Effector CD4-positive, alpha-beta T cell (primary cell): ENCODE measurements at regions not wholly inside any gene's neighbourhood (a gene's known extent, or its start where the extent isn't known, plus 50 kb on each side); places are given as distances from the start of the nearest gene placed in this dataset.

Experiments used
- DNase-seq: peaks from one replicate; pipeline ENCODE4 v3.0.0-alpha.2; 2020

GRCh38 chr9:28034242-28034641 lies 461.0 kb upstream of the C9orf72 start:
- no peak for DNase-seq

GRCh38 chr9:28037968-28038367 lies 464.7 kb upstream of the C9orf72 start:
- DNase-seq = no peak

GRCh38 chr9:28045051-28045450 lies 471.8 kb upstream of the C9orf72 start:
- DNase-seq = no peak

- no peak for DNase-seq
Measured at GRCh38 chr9:28050046-28050445, 476.8 kb upstream of the C9orf72 start.

GRCh38 chr9:28050941-28051340 lies 477.7 kb upstream of the C9orf72 start:
- no peak for DNase-seq

GRCh38 chr9:28051559-28052503 lies 478.6 kb upstream of the C9orf72 start:
- no peak for DNase-seq

GRCh38 chr9:28053096-28053777 lies 480.0 kb upstream of the C9orf72 start:
- no peak for DNase-seq

GRCh38 chr9:28056006-28056405 lies 482.7 kb upstream of the C9orf72 start:
- DNase-seq = no peak

GRCh38 chr9:28056466-28056865 lies 483.2 kb upstream of the C9orf72 start:
- DNase-seq = no peak

GRCh38 chr9:28059192-28059591 lies 485.9 kb upstream of the C9orf72 start:
- no peak for DNase-seq

- no peak for DNase-seq
Measured at GRCh38 chr9:28064241-28064815, 491.0 kb upstream of the C9orf72 start.

- DNase-seq = no peak
Measured at GRCh38 chr9:28073270-28073669, 500.0 kb upstream of the C9orf72 start.

GRCh38 chr9:28079677-28080076 lies 506.4 kb upstream of the C9orf72 start:
- DNase-seq = no peak

- no peak for DNase-seq
Measured at GRCh38 chr9:28082671-28083070, 509.4 kb upstream of the C9orf72 start.

GRCh38 chr9:28086881-28087280 lies 513.6 kb upstream of the C9orf72 start:
- DNase-seq = no peak

GRCh38 chr9:28092981-28093936 lies 520.0 kb upstream of the C9orf72 start:
- no peak for DNase-seq

- no peak for DNase-seq
Measured at GRCh38 chr9:28101509-28101908, 528.2 kb upstream of the C9orf72 start.

- no peak for DNase-seq
Measured at GRCh38 chr9:28105001-28105400, 531.7 kb upstream of the C9orf72 start.

GRCh38 chr9:28120184-28120583 lies 546.9 kb upstream of the C9orf72 start:
- DNase-seq = no peak

GRCh38 chr9:28120626-28121025 lies 547.3 kb upstream of the C9orf72 start:
- no peak for DNase-seq

- no peak for DNase-seq
Measured at GRCh38 chr9:28121366-28121765, 548.1 kb upstream of the C9orf72 start.

- DNase-seq = no peak
Measured at GRCh38 chr9:28124917-28125316, 551.6 kb upstream of the C9orf72 start.

- no peak for DNase-seq
Measured at GRCh38 chr9:28127101-28127500, 553.8 kb upstream of the C9orf72 start.
